GM12875 (cell line): ENCODE measurements at regions not wholly inside any gene's neighbourhood (a gene's known extent, or its start where the extent isn't known, plus 50 kb on each side); places are given as distances from the start of the nearest gene placed in this dataset.
"Not testable (repeated sequence)": the region's sequence is repeated elsewhere in the genome, so short reads cannot be mapped to it uniquely, and the experiment has no call there.

Source experiments
- H3K4me3 ChIP-seq: one replicate; pipeline ENCODE4 v1.5.1; 2011; ENCODE audit warnings: low read depth, low read length, control low read depth
- CTCF ChIP-seq: IDR thresholded peaks from 2 replicates; pipeline ENCODE4 v1.5.1; 2011; ENCODE audit warnings: low read depth, mild to moderate bottlenecking, control low read depth, inconsistent platforms, low read length, moderate library complexity, borderline replicate concordance; ENCODE audit not compliant: insufficient read depth

GRCh38 chr6:142016666-142017065 is 116.1 kb upstream of the GJE1 start:
- not testable (repeated sequence) for H3K4me3 ChIP-seq

- not testable (repeated sequence) for H3K4me3 ChIP-seq
Observed at GRCh38 chr6:142015463-142015862, 117.3 kb upstream of the GJE1 start.

GRCh38 chr6:142015011-142015410 is 117.7 kb upstream of the GJE1 start:
- no peak overlapping the region for H3K4me3 ChIP-seq
- TF ChIP-seq CTCF: no peak

DNA sequence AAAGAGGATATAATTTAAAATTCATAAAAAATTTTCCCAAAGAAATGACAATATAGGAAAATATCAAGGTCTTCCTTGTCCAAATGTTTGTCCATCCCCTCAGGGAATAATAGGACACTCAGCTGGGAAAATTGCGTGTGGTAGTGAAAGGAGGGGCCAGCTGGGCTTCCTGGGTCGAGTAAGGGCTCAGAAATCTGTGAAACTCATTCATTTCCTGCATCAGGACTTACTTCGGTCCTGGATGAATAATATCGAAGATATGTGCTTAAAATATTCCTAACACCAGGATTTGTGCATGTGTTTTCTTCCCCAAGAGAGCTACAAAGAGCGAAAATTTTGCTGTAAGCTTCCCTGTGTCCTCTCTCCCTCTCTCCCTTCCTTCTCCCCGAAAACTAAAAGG is 118.2 kb upstream of the GJE1 start:
- no peak for TF ChIP-seq CTCF
- H3K4me3 ChIP-seq: no peak overlapping the region

GRCh38 chr6:142013875-142014495 is 118.7 kb upstream of the GJE1 start:
- TF ChIP-seq CTCF: no peak
- no peak overlapping the region for H3K4me3 ChIP-seq

DNA sequence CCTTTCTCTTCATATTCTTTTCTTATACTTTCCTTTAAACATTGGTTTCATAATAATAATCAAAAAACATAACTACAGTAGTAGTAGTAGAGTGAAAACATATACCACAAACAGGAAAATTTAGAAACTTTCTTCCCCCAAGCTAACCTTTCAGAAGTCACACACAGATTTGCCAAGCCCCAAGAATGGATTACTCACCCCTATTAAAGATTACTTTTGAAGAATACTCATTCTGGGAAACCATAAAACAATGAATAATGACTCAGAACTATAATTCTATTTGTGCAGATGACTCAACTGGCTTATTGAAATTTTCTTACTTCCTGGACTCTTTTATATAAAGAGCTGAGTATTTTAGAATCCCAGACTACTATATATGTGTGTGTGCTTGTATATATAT is 119.4 kb upstream of the GJE1 start:
- no peak overlapping the region for H3K4me3 ChIP-seq
- TF ChIP-seq CTCF: no peak

DNA sequence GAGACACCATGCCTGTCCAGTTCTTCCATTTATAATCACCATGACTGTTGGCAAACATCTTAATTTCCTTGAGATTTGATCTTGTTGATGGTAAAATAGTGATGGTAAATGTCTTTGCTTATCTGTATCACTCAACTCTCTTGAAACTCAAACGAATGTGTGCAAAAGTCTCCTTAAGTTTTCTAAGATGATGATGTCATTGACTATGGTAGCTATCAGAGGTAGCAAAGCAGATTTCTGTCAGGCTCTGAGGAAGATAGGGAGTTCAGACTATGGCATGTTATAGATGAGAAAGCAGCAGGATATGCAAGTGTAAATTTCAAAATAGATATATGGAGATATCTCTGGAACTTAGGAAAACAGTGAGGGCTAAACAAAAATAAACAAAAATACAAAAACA is 121.0 kb upstream of the GJE1 start:
- no peak overlapping the region for H3K4me3 ChIP-seq
- TF ChIP-seq CTCF: no peak

- no peak overlapping the region for H3K4me3 ChIP-seq
- no peak for TF ChIP-seq CTCF
Observed at GRCh38 chr6:142011156-142011555, 121.6 kb upstream of the GJE1 start.

- no peak for TF ChIP-seq CTCF
- H3K4me3 ChIP-seq: no peak overlapping the region
Observed at GRCh38 chr6:142009647-142010046, 123.1 kb upstream of the GJE1 start.
